ENCODE measurements at regions not wholly inside any gene's neighbourhood (a gene's known extent, or its start where the extent isn't known, plus 50 kb on each side); places are given as distances from the start of the nearest gene placed in this dataset.

DNA sequence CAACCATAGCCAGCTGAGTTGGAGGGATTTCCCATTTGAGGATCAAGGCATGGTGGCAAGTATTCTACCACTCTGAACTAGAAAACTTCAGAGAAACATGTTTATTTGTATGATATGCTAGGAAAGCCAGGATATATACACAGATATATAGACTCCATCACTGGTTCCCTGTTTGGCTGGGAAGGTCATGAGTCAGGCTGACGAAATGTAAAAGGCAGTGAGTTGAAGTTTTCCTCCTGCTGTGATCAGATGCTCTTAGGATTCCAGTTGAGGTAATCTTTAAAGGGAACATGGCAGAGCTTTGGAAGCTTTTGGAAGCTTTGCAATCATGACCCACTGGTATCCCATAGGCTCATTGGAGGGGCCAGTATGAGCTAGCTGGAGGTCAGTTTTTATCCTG, 1369.1 kb downstream of the EPHA7 start:
- no peak for TF ChIP-seq POLR2A (IDR thresholded peaks at IDR 0.05)
- TF ChIP-seq POLR2AphosphoS5 (IDR thresholded peaks at IDR 0.05; ENCODE audit: insufficient read depth in 1 of 2, low read depth in 1 of 2) = no peak
- TF ChIP-seq, protein P1, sequence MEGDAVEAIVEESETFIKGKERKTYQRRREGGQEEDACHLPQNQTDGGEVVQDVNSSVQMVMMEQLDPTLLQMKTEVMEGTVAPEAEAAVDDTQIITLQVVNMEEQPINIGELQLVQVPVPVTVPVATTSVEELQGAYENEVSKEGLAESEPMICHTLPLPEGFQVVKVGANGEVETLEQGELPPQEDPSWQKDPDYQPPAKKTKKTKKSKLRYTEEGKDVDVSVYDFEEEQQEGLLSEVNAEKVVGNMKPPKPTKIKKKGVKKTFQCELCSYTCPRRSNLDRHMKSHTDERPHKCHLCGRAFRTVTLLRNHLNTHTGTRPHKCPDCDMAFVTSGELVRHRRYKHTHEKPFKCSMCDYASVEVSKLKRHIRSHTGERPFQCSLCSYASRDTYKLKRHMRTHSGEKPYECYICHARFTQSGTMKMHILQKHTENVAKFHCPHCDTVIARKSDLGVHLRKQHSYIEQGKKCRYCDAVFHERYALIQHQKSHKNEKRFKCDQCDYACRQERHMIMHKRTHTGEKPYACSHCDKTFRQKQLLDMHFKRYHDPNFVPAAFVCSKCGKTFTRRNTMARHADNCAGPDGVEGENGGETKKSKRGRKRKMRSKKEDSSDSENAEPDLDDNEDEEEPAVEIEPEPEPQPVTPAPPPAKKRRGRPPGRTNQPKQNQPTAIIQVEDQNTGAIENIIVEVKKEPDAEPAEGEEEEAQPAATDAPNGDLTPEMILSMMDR (IDR thresholded peaks at IDR 0.05) = no peak
- intact Hi-C loops (cut with DNase I) = no loop called here
- no peaks in the 10 kb centered on the region for H3K36me3 ChIP-seq
- no peak for DNase-seq (ENCODE audit: extremely low spot score in 2 of 2)
- H3K27ac ChIP-seq = no peak overlapping the region
- no peaks in the 10 kb centered on the region for H3K9me3 ChIP-seq
- H3K4me1 ChIP-seq = no peaks in the 10 kb centered on the region
- H3K27me3 ChIP-seq = no peaks in the 10 kb centered on the region
- H3K4me3 ChIP-seq = no peak overlapping the region

DNA sequence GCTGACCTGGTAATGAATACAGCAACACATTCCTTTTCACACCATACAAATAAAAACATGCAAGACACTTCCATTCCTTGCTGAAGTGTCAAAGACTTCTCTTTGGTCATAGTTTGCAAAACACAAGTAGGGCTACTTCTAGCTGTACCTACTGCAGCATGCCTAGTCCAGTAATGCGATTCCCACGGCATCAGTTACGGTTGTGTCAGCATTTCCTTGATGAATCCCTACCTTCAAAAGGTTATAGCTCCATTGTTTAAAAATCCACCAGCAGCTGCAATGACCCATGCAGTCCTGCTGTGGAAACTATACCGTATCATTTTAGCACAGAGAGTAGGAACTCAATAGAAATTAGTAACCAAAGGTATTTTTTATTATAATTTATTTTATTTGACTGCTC, 1371.5 kb downstream of the EPHA7 start:
- TF ChIP-seq, protein P1 (IDR thresholded peaks at IDR 0.05) = no peak
- TF ChIP-seq POLR2A (IDR thresholded peaks at IDR 0.05) = no peak
- TF ChIP-seq POLR2AphosphoS5 (IDR thresholded peaks at IDR 0.05; ENCODE audit: insufficient read depth in 1 of 2, low read depth in 1 of 2) = no peak
- DNase-seq (ENCODE audit: extremely low spot score in 2 of 2) = no peak
- Histone ChIP-seq H3K9me3 (no peaks in the 10 kb centered on the region), H3K27me3 (no peaks in the 10 kb centered on the region), H3K27ac (no peak overlapping the region), H3K4me1 (no peaks in the 10 kb centered on the region), H3K4me3 (no peak overlapping the region), H3K36me3 (no peaks in the 10 kb centered on the region)
- intact Hi-C loops (cut with DNase I) = no loop called here

DNA sequence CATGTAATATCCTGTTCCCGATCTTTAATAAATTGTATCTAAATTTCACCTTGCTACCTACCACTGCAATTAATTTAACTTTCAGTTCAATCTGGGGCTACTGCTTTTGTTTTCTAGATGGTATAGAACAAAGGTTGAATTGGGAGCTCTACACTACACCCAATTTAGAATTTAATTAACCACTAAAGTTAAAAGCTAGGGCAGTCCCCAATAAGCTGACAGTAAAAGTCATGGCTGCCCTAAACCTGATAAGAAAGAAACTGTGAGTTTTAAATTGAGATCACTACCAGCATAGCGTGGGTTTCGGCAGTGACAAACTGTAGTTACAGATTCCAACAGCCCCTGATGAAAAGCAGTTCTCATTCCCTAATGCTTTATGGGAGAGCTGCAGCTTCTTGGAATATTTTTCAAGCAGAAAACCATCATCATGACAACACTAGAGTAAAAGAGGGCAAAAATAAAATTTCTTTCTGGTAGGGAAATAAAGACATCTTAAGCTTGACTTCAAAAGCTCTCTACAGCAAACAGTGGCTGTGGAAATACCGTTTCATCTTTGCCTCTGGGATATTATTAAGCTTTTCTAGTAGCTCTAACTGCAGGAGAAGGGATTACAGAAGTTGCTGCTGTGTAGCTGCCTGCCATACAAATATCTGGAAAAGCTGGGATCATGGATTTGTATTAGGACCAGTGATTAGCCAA, 1372.1 kb downstream of the EPHA7 start:
- H3K4me1 ChIP-seq = no peaks in the 10 kb centered on the region
- intact Hi-C loops (cut with DNase I) = no loop called here

DNA sequence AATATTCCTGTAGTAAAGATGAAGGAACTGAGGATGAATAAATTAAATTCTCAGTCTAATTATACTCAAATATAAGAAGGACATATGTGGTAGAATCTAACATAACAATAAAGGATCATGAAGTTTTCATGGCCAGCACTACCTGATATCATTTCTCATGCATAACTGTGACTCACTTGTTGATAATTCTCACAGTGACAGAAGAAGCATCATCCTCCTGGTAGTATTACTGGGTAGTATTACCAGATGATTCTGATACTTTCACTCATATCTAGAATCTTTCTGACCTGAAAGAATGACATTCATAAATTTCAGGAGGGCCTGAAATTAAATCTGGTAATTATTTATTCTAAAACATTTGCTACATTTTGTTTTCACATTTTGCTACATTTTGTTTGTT, 1375.0 kb downstream of the EPHA7 start:
- intact Hi-C loops (cut with DNase I) = no loop called here
- no peaks in the 10 kb centered on the region for H3K9me3 ChIP-seq

More for the DNA sequence above, 1372.1 kb downstream of the EPHA7 start:
- Histone ChIP-seq H3K27ac (no peak overlapping the region), H3K9me3 (no peaks in the 10 kb centered on the region), H3K36me3 (no peaks in the 10 kb centered on the region), H3K4me3 (no peak overlapping the region), H3K27me3 (no peaks in the 10 kb centered on the region)
- TF ChIP-seq, protein P1 (IDR thresholded peaks at IDR 0.05) = no peak
- no peak for TF ChIP-seq POLR2AphosphoS5 (IDR thresholded peaks at IDR 0.05; ENCODE audit: insufficient read depth in 1 of 2, low read depth in 1 of 2)
- TF ChIP-seq POLR2A (IDR thresholded peaks at IDR 0.05) = no peak
- no peak for DNase-seq (ENCODE audit: extremely low spot score in 2 of 2)

DNA sequence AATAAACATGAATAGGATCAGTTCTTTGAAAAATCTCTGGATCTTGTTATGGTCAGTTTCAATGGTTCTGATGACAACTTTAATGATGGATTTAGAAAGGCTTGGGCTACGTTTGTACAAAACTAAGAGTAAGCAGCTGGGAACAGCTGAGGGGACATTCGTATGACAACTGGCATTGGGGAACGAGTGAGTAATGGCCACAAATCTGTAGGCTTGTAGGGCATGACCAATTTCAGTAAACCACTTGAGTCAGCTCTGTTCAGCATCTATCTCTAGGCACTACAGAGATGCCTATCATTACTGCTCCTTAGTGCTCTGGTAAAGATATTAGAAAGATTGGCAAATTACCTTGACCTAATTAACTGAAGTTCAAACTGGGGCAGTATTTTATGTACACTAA, 1375.6 kb downstream of the EPHA7 start:
- no peak for TF ChIP-seq POLR2A (IDR thresholded peaks at IDR 0.05)
- TF ChIP-seq POLR2AphosphoS5 (IDR thresholded peaks at IDR 0.05; ENCODE audit: insufficient read depth in 1 of 2, low read depth in 1 of 2) = no peak
- TF ChIP-seq, protein P1 (IDR thresholded peaks at IDR 0.05) = no peak
- DNase-seq (ENCODE audit: extremely low spot score in 2 of 2) = no peak
- Histone ChIP-seq H3K27me3 (no peaks in the 10 kb centered on the region), H3K36me3 (no peaks in the 10 kb centered on the region), H3K4me1 (no peaks in the 10 kb centered on the region), H3K4me3 (no peak overlapping the region), H3K9me3 (no peaks in the 10 kb centered on the region), H3K27ac (no peak overlapping the region)
- intact Hi-C loops (cut with DNase I) = no loop called here

More for the DNA sequence above, 1375.0 kb downstream of the EPHA7 start:
- Histone ChIP-seq H3K27me3 (no peaks in the 10 kb centered on the region), H3K4me3 (no peak overlapping the region), H3K4me1 (no peaks in the 10 kb centered on the region), H3K27ac (no peak overlapping the region), H3K36me3 (no peaks in the 10 kb centered on the region)
- no peak for DNase-seq (ENCODE audit: extremely low spot score in 2 of 2)
- TF ChIP-seq, protein P1 (IDR thresholded peaks at IDR 0.05) = no peak
- TF ChIP-seq POLR2A (IDR thresholded peaks at IDR 0.05) (no peak), POLR2AphosphoS5 (IDR thresholded peaks at IDR 0.05; ENCODE audit: insufficient read depth in 1 of 2, low read depth in 1 of 2) (no peak)
